ENCODE measurements at regions not wholly inside any gene's neighbourhood (a gene's known extent, or its start where the extent isn't known, plus 50 kb on each side); places are given as distances from the start of the nearest gene placed in this dataset.
"Not testable (repeated sequence)": the region's sequence is repeated elsewhere in the genome, so short reads cannot be mapped to it uniquely, and the experiment has no call there.

GRCh38 chr7:39758234-39758970 is 135.0 kb downstream of the RALA start:
- no peak for DNase-seq

- no peak for DNase-seq
Observed at GRCh38 chr7:39761449-39761848, 138.1 kb downstream of the RALA start.

- DNase-seq: not testable (repeated sequence)
Observed at GRCh38 chr7:39762466-39762865, 139.1 kb downstream of the RALA start.

- not testable (repeated sequence) for DNase-seq
Observed at GRCh38 chr7:39762881-39763280, 139.5 kb downstream of the RALA start.

GRCh38 chr7:39765833-39766232 is 142.5 kb downstream of the RALA start:
- DNase-seq: not testable (repeated sequence)

- DNase-seq: not testable (repeated sequence)
Observed at GRCh38 chr7:39768439-39768838, 145.1 kb downstream of the RALA start.

GRCh38 chr7:39774341-39774851 is 151.0 kb downstream of the RALA start:
- DNase-seq: not testable (repeated sequence)

- not testable (repeated sequence) for DNase-seq
Observed at GRCh38 chr7:39781557-39781956, 158.2 kb downstream of the RALA start.

- not testable (repeated sequence) for DNase-seq
Observed at GRCh38 chr7:39786440-39786839, 163.1 kb downstream of the RALA start.

- DNase-seq: not testable (repeated sequence)
Observed at GRCh38 chr7:39791035-39791434, 159.0 kb upstream of the CDK13 start.

- not testable (repeated sequence) for DNase-seq
Observed at GRCh38 chr7:39791911-39792310, 158.1 kb upstream of the CDK13 start.

- DNase-seq: not testable (repeated sequence)
Observed at GRCh38 chr7:39793026-39793425, 157.0 kb upstream of the CDK13 start.

- not testable (repeated sequence) for DNase-seq
Observed at GRCh38 chr7:39793851-39794250, 156.2 kb upstream of the CDK13 start.

- not testable (repeated sequence) for DNase-seq
Observed at GRCh38 chr7:39796947-39797346, 153.1 kb upstream of the CDK13 start.

- DNase-seq: not testable (repeated sequence)
Observed at GRCh38 chr7:39798077-39798476, 152.0 kb upstream of the CDK13 start.

- no peak for DNase-seq
Observed at GRCh38 chr7:39808796-39809481, 141.1 kb upstream of the CDK13 start.

GRCh38 chr7:39810204-39810642 is 139.8 kb upstream of the CDK13 start:
- no peak for DNase-seq

GRCh38 chr7:39810710-39811109 is 139.3 kb upstream of the CDK13 start:
- DNase-seq: no peak

GRCh38 chr7:39811161-39811614 is 138.9 kb upstream of the CDK13 start:
- DNase-seq: no peak

GRCh38 chr7:39816462-39817060 is 133.5 kb upstream of the CDK13 start:
- no peak for DNase-seq

GRCh38 chr7:39819514-39819913 is 130.5 kb upstream of the CDK13 start:
- no peak for DNase-seq

GRCh38 chr7:39824456-39825200 is 125.4 kb upstream of the CDK13 start:
- no peak for DNase-seq
